ENCODE measurements at regions not wholly inside any gene's neighbourhood (a gene's known extent, or its start where the extent isn't known, plus 50 kb on each side); places are given as distances from the start of the nearest gene placed in this dataset.

GRCh38 chr2:128439791-128440665, 121.4 kb upstream of the HS6ST1 start:
- DNase-seq: no peak

GRCh38 chr2:128440666-128441340, 122.1 kb upstream of the HS6ST1 start:
- no peak for DNase-seq

- DNase-seq: no peak
Observed at GRCh38 chr2:128441341-128442052, 122.8 kb upstream of the HS6ST1 start.

- no peak for DNase-seq
Observed at GRCh38 chr2:128442053-128442751, 123.5 kb upstream of the HS6ST1 start.

- no peak for DNase-seq
Observed at GRCh38 chr2:128442891-128443302, 124.2 kb upstream of the HS6ST1 start.

- DNase-seq: no peak
Observed at GRCh38 chr2:128444121-128444771, 125.6 kb upstream of the HS6ST1 start.

GRCh38 chr2:128444816-128445522, 126.3 kb upstream of the HS6ST1 start:
- no peak for DNase-seq

GRCh38 chr2:128445523-128445900, 126.8 kb upstream of the HS6ST1 start:
- no peak for DNase-seq

GRCh38 chr2:128446049-128446873, 127.6 kb upstream of the HS6ST1 start:
- no peak for DNase-seq

- DNase-seq: no peak
Observed at GRCh38 chr2:128446874-128447537, 128.3 kb upstream of the HS6ST1 start.

- DNase-seq: no peak
Observed at GRCh38 chr2:128447538-128447995, 128.9 kb upstream of the HS6ST1 start.

- DNase-seq: no peak
Observed at GRCh38 chr2:128448331-128449225, 129.9 kb upstream of the HS6ST1 start.

- no peak for DNase-seq
Observed at GRCh38 chr2:128449226-128450061, 130.8 kb upstream of the HS6ST1 start.

GRCh38 chr2:128450211-128451024, 131.8 kb upstream of the HS6ST1 start:
- DNase-seq: no peak

- DNase-seq: no peak
Observed at GRCh38 chr2:128451084-128452023, 132.7 kb upstream of the HS6ST1 start.

GRCh38 chr2:128452024-128452411, 133.3 kb upstream of the HS6ST1 start:
- DNase-seq: no peak

Data from stimulated activated CD4-positive, alpha-beta T cell treated with anti-CD3 and anti-CD28 coated beads, Interleukin-15, amount 100 ng/mL, for 24 hours (primary cell).